Panc1 (cell line): ENCODE measurements at regions not wholly inside any gene's neighbourhood (a gene's known extent, or its start where the extent isn't known, plus 50 kb on each side); places are given as distances from the start of the nearest gene placed in this dataset.

Source experiments
- ATAC-seq: fragments of 200-7000 bp; cut with Tn5 transposase; 2 replicates; pipeline ENCODE4 v1.9.1; 2020; ENCODE audit warnings: mild to moderate bottlenecking, moderate library complexity
- BruUV-seq: library from RNA; stranded (reverse); fragments of 400-500 nt; replicated peaks from 2 replicates; lab custom pipeline; 2021; lab: Mats Ljungman, UMichigan
- CTCF ChIA-PET: fragments of 300-600 bp; sonication (Branson Sonifier 250); formaldehyde crosslinking; loops from one replicate; lab custom pipeline; 2022; ENCODE audit warnings: antibody characterized with exemption; lab: Charles Lee
- POLR2A ChIA-PET: fragments of 300-600 bp; sonication (Branson Sonifier 250); formaldehyde crosslinking; loops from one replicate; lab custom pipeline; 2022; ENCODE audit warnings: antibody characterized with exemption; lab: Charles Lee
- DNase-seq: peaks from one replicate; pipeline ENCODE4 v3.0.0-alpha.2; 2010; ENCODE audit warnings: low read depth, low spot score
- H3K27ac ChIP-seq: 2 replicates; pipeline ENCODE4 v1.5.1; 2011; ENCODE audit warnings: mild to moderate bottlenecking, low read length, inconsistent platforms
- H3K27me3 ChIP-seq: fragments of 200-500 bp; sonication (Bioruptor generic); 2 replicates; pipeline ENCODE4 v1.6.0; 2014; ENCODE audit warnings: low read length, inconsistent platforms; ENCODE audit not compliant: control insufficient read depth, insufficient read depth
- H3K36me3 ChIP-seq: fragments of 200-500 bp; sonication (Bioruptor generic); 2 replicates; pipeline ENCODE4 v1.5.1; 2014; ENCODE audit warnings: inconsistent platforms, mild to moderate bottlenecking, low read length, moderate library complexity; ENCODE audit not compliant: control insufficient read depth, insufficient read depth
- H3K4me1 ChIP-seq: 2 replicates; pipeline ENCODE4 v1.5.1; 2011; ENCODE audit warnings: inconsistent platforms, mild to moderate bottlenecking, low read length, moderate library complexity; ENCODE audit not compliant: control insufficient read depth, insufficient read depth
- H3K4me3 ChIP-seq, 2 experiments: 2 replicates each; pipeline ENCODE4 v1.5.1; 2011 to 2012; ENCODE audit warnings: low read depth in 2 of 2, low read length in 2 of 2, mild to moderate bottlenecking in 2 of 2, inconsistent platforms in 1 of 2, moderate library complexity in 1 of 2
- H3K9me3 ChIP-seq: fragments of 200-500 bp; sonication (Bioruptor generic); 2 replicates; pipeline ENCODE4 v1.5.1; 2014; ENCODE audit warnings: low read depth, mild to moderate bottlenecking, inconsistent platforms, low read length, moderate library complexity; ENCODE audit not compliant: control insufficient read depth, insufficient read depth
- POLR2AphosphoS5 ChIP-seq: IDR thresholded peaks from 2 replicates; pipeline ENCODE4 v1.6.1; 2012; ENCODE audit warnings: mild to moderate bottlenecking, low read depth, low read length, moderate library complexity
- REST ChIP-seq, 2 experiments: IDR thresholded peaks; 2 replicates each; pipeline ENCODE4 v1.6.1; 2011 to 2012; ENCODE audit warnings: low read depth in 2 of 2, control low read depth in 1 of 2, low read length in 1 of 2, mild to moderate bottlenecking in 1 of 2, moderate library complexity in 1 of 2; ENCODE audit not compliant: insufficient read depth in 1 of 2
- SIN3A ChIP-seq: IDR thresholded peaks from 2 replicates; pipeline ENCODE4 v1.6.1; 2012; ENCODE audit warnings: low read depth, mild to moderate bottlenecking, low read length, moderate library complexity, borderline replicate concordance; ENCODE audit not compliant: insufficient read depth
- TCF7L2 ChIP-seq: IDR thresholded peaks from 2 replicates; pipeline ENCODE4 v1.6.1; 2011; ENCODE audit warnings: mild to moderate bottlenecking, low read depth, low read length, inconsistent platforms
- in situ Hi-C: cut with HindIII; loops from 2 replicates; pipeline ENCODE4 v1.10.0; 2016; ENCODE audit warnings: low sequenced_read_pairs, low pct_unique_long_range_greater_than_20kb
- intact Hi-C: fragments of 100-400 bp; cut with micrococcal nuclease; formaldehyde crosslinking; loops from one replicate; pipeline ENCODE4 v1.10.0; 2022; ENCODE audit not compliant: unreplicated experiment
- TF ChIP-seq, protein P1 (sequence below): fragments of 450-650 bp; IDR thresholded peaks from 2 replicates; pipeline ENCODE4 v1.5.1; 2017; ENCODE audit warnings: mild to moderate bottlenecking

DNA sequence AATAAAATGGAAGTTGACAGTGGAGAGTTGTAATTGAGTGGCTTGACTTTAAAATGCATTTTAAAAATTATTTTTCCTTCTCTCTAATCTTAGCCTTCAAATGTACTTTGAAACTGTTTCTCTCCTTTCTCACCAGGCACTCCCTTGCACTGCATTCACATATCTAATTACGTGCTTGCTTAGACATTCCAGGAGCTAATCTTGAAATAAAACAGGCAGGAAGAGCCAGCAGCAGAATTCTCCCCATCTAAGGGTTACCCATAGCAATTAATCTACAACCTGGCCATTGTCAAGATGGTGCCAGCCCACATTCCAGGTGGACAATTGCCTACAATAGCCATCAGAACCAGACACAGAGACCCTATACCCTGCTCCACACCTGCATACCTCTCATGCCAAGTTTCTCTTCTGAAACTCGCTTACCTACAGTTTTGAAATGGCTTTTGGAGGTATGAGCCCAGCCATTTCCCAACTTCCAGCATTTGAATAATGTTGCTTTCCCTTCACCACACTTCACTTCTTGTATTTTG is 167.6 kb upstream of the GJE1 start:
- Histone ChIP-seq H3K27me3 (no peaks in the 10 kb centered on the region), H3K36me3 (no peaks in the 10 kb centered on the region), H3K9me3 (no peaks in the 10 kb centered on the region), H3K4me3 (no peak overlapping the region), H3K4me1 (no peaks in the 10 kb centered on the region), H3K27ac (no peak overlapping the region)
- ChIA-PET CTCF (no interaction called here), POLR2A (no interaction called here)
- no peak for ATAC-seq
- in situ Hi-C loops: no loop called here
- intact Hi-C loops: no loop called here
- DNase-seq: no peak
- no TSS peak for BruUV-seq
- TF ChIP-seq POLR2AphosphoS5 (no peak), SIN3A (no peak), TCF7L2 (no peak), REST (IDR thresholded peaks at IDR 0.05; ENCODE audit: insufficient read depth in 1 of 2, low read depth in 2 of 2, low read length in 1 of 2) (no peak)
- TF ChIP-seq, protein P1, sequence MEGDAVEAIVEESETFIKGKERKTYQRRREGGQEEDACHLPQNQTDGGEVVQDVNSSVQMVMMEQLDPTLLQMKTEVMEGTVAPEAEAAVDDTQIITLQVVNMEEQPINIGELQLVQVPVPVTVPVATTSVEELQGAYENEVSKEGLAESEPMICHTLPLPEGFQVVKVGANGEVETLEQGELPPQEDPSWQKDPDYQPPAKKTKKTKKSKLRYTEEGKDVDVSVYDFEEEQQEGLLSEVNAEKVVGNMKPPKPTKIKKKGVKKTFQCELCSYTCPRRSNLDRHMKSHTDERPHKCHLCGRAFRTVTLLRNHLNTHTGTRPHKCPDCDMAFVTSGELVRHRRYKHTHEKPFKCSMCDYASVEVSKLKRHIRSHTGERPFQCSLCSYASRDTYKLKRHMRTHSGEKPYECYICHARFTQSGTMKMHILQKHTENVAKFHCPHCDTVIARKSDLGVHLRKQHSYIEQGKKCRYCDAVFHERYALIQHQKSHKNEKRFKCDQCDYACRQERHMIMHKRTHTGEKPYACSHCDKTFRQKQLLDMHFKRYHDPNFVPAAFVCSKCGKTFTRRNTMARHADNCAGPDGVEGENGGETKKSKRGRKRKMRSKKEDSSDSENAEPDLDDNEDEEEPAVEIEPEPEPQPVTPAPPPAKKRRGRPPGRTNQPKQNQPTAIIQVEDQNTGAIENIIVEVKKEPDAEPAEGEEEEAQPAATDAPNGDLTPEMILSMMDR: no peak

- no peak for TF ChIP-seq SIN3A
- TF ChIP-seq, protein P1: no peak
- no peak for TF ChIP-seq REST (IDR thresholded peaks at IDR 0.05; ENCODE audit: insufficient read depth in 1 of 2, low read depth in 2 of 2, low read length in 1 of 2)
- no peak for TF ChIP-seq POLR2AphosphoS5
- TF ChIP-seq TCF7L2: no peak
- ATAC-seq (no peak), DNase-seq (no peak)
- no peaks in the 10 kb centered on the region for H3K27me3 ChIP-seq
- POLR2A ChIA-PET: no interaction called here
- no peaks in the 10 kb centered on the region for H3K36me3 ChIP-seq
- BruUV-seq: no TSS peak
- H3K9me3 ChIP-seq: no peaks in the 10 kb centered on the region
- in situ Hi-C loops: no loop called here
- intact Hi-C loops: no loop called here
- H3K4me1 ChIP-seq: no peaks in the 10 kb centered on the region
- no peak overlapping the region for H3K27ac ChIP-seq
- no peak overlapping the region for H3K4me3 ChIP-seq
- CTCF ChIA-PET: no interaction called here
Observed at GRCh38 chr6:141963543-141964295, 169.0 kb upstream of the GJE1 start.
